Sigmoid colon (tissue), 6 donors: ENCODE measurements at regions not wholly inside any gene's neighbourhood (a gene's known extent, or its start where the extent isn't known, plus 50 kb on each side); places are given as distances from the start of the nearest gene placed in this dataset.

ENCODE experiments used
- DNase-seq: peaks from one replicate; pipeline ENCODE4 v3.0.0-alpha.2; 2019
- H3K27ac ChIP-seq, 4 donors: fragments of 200-600 bp; sonication (generic); one replicate each; pipeline ENCODE4 v1.5.1; 2016 to 2019; ENCODE audit warnings: mild to moderate bottlenecking in 1 of 4
- H3K27me3 ChIP-seq, 3 donors: fragments of 200-600 bp; sonication (generic); one replicate each; pipeline ENCODE4 v1.5.1; 2019; ENCODE audit warnings: mild to moderate bottlenecking in 1 of 3
- H3K36me3 ChIP-seq, 4 donors: fragments of 200-600 bp; sonication (generic); one replicate each; pipeline ENCODE4 v1.5.1; 2016 to 2019
- H3K4me1 ChIP-seq, 4 donors: fragments of 200-600 bp; sonication (generic); one replicate each; pipeline ENCODE4 v1.5.1; 2017 to 2019
- H3K4me3 ChIP-seq, 4 donors: fragments of 200-600 bp; sonication (generic); one replicate each; pipeline ENCODE4 v1.5.1; 2017 to 2019; ENCODE audit warnings: mild to moderate bottlenecking in 2 of 4, moderate library complexity in 1 of 4
- H3K9me3 ChIP-seq, 4 donors: fragments of 200-600 bp in 3 of 4; sonication (generic) in 3 of 4; one replicate each; pipeline versions ENCODE4 v1.5.1 to v1.6.1; 2013 to 2019
- CTCF ChIP-seq, 4 experiments: fragments of 450-650 bp in 3 of 4; fragments of 200-600 bp in 1 of 4; IDR thresholded peaks; one replicate each; pipeline ENCODE4 v1.5.1; 2016 to 2019; ENCODE audit warnings: antibody characterized with exemption in 4 of 4, mild to moderate bottlenecking in 3 of 4, moderate library complexity in 2 of 4
- EP300 ChIP-seq, 4 donors: sonication (generic); formaldehyde crosslinking; IDR thresholded peaks; one replicate each; pipeline ENCODE4 v1.6.1; 2017; ENCODE audit warnings: antibody characterized with exemption in 4 of 4
- POLR2A ChIP-seq, 2 donors: fragments of 450-650 bp; IDR thresholded peaks; one replicate each; pipeline ENCODE4 v1.6.1; 2016; ENCODE audit warnings: antibody characterized with exemption in 2 of 2, mild to moderate bottlenecking in 2 of 2, moderate library complexity in 2 of 2
- POLR2AphosphoS5 ChIP-seq, 4 donors: sonication (generic); formaldehyde crosslinking; IDR thresholded peaks; one replicate each; pipeline ENCODE4 v1.6.1; 2017; ENCODE audit warnings: antibody characterized with exemption in 4 of 4
- WGBS, 2 donors: extraction: QIAGEN DNeasy Blood & Tissue Kit; methylation state at CpG; one replicate each; pipeline ENCODE4 v1.1.7; 2013; 5-methylcytosine and 5-hydroxymethylcytosine counted together
- intact Hi-C: fragments of 100-400 bp; cut with DNase I; formaldehyde crosslinking; loops from one replicate; pipeline ENCODE4 v1.15.1; 2023
- donor health status: healthy with polysubstance abuse.
- donor health status: healthy.

DNA sequence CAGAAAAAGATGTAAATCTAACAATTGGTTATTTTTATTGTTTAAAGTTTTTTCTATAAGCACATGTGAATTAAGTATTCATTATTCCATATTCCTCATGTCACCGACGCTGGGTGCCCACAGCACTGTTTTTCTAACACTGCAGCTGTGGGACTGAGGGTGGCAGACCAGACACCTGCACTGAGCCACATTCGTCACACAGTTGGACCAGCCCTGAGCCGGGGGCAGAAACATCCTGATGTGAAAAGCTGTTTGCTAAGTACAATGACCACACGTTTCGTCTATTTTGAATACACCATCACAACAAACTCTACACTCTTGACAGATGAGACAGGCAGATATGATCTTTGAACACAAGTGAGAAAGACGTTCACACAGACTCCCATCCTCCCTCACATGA, 749.5 kb downstream of the KCNJ18 start:
- no peak overlapping the region for H3K4me3 ChIP-seq
- no peak for DNase-seq
- intact Hi-C loops = no loop called here
- 74% methylated on average over 7 of the region's 7 CpGs for WGBS, 2 donors
- H3K36me3 ChIP-seq = no peaks in the 10 kb centered on the region
- H3K27ac ChIP-seq = no peak overlapping the region
- peaks cover 0 to 7% (median 0%) of the 10 kb centered on the region in 4 donors for H3K9me3 ChIP-seq
- H3K4me1 ChIP-seq = no peaks in the 10 kb centered on the region
- TF ChIP-seq POLR2AphosphoS5 (IDR thresholded peaks at IDR 0.05) = no peak
- TF ChIP-seq EP300 (IDR thresholded peaks at IDR 0.05) = no peak
- no peak for TF ChIP-seq CTCF (IDR thresholded peaks at IDR 0.05)
- TF ChIP-seq POLR2A (IDR thresholded peaks at IDR 0.05) = no peak
- no peaks in the 10 kb centered on the region for H3K27me3 ChIP-seq

DNA sequence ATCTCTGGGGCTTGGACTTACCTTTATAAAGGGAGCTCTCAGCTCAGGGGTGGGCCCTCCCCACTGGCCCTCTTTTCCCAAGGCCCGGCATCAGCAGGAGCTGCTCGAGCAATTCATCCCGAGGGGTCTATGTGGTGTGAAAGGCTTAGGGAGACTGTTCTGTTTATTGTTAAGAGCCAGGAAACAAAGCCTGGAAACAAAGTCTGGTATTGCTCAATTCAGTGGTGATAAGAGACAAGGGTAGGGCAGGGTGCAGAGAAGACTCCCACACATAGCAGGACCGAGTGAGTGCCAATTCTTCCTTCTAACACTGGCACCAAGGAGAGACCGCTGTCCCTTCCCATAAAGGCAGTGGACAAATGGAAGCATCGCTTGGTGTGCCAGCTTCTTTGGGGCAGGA, 750.7 kb downstream of the KCNJ18 start:
- TF ChIP-seq POLR2A (IDR thresholded peaks at IDR 0.05) (no peak), CTCF (IDR thresholded peaks at IDR 0.05) (no peak), POLR2AphosphoS5 (IDR thresholded peaks at IDR 0.05) (no peak), EP300 (IDR thresholded peaks at IDR 0.05) (no peak)
- Histone ChIP-seq H3K36me3 (no peaks in the 10 kb centered on the region), H3K4me1 (no peaks in the 10 kb centered on the region), H3K27ac (no peak overlapping the region), H3K9me3 (peaks cover 0 to 5% (median 0%) of the 10 kb centered on the region in 4 donors), H3K4me3 (no peak overlapping the region), H3K27me3 (no peaks in the 10 kb centered on the region)
- 77% methylated on average over 6 of the region's 6 CpGs for WGBS, 2 donors
- no peak for DNase-seq
- intact Hi-C loops = no loop called here

GRCh38 chr17:22453181-22453580, 760.9 kb downstream of the KCNJ18 start:
- Histone ChIP-seq H3K36me3 (no peaks in the 10 kb centered on the region), H3K4me1 (no peaks in the 10 kb centered on the region), H3K27ac (no peak overlapping the region), H3K27me3 (no peaks in the 10 kb centered on the region), H3K4me3 (no peak overlapping the region), H3K9me3 (peaks cover 0 to 7% (median 0%) of the 10 kb centered on the region in 4 donors)
- DNase-seq = no peak
- TF ChIP-seq CTCF (IDR thresholded peaks at IDR 0.05) = no peak
- TF ChIP-seq POLR2A (IDR thresholded peaks at IDR 0.05) = no peak
- TF ChIP-seq POLR2AphosphoS5 (IDR thresholded peaks at IDR 0.05) = no peak
- no peak for TF ChIP-seq EP300 (IDR thresholded peaks at IDR 0.05)
- 90 to 93% methylated on average over 19 of the region's 19 CpGs for WGBS, 2 donors
- intact Hi-C loops = no loop called here

DNA sequence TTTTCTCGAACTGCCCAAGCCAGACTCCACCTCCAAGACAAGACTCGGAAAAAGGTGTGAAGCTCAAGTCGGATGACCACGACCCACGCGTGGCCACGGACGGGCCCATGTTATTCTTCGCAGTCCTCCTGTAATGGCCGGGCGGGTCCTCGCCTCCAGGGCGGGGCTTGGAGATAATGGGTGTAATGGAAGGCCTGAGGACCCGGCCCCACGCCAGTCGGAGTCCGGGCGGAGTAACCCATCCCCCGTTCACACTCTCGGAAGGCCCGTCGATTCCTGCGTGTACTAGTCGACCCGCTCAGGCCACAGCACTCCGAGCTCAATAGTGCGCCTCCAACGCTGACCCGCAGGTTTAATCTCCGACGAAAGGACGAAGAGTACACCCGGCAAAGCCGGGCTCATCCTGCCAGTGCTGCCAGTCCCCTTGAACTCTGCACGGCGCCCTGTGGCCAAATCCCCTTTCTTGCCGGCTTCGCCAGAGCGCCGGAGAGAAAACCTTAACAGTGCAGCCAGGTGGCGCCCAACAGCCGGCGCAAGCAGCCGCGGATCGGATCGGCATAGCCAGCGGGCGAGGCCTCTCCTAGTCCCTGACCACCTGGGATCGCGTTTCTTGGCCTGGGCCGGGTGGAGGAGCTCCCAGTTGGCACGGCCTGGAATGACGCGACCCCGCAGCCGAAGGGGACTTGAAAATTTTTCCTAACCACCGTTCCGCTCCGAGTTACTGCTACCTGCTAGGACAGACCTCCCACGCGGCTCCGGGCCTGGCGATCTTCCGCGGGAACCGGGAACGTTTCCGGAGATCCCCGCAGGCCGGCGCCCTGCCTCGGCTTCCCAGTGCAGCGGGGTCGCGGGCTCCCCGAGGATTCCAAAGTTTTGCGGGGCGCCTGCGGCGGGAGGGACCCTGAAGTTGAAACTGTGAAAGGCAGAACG, 762.0 kb downstream of the KCNJ18 start:
- Histone ChIP-seq H3K27ac (no peak overlapping the region), H3K4me3 (no peak overlapping the region), H3K27me3 (no peaks in the 10 kb centered on the region), H3K4me1 (no peaks in the 10 kb centered on the region), H3K36me3 (no peaks in the 10 kb centered on the region), H3K9me3 (peaks cover 0 to 7% (median 0%) of the 10 kb centered on the region in 4 donors)
- 76 to 88% methylated on average over 82 of the region's 82 CpGs for WGBS, 2 donors
- intact Hi-C loops = no loop called here
- no peak for DNase-seq
- TF ChIP-seq EP300 (IDR thresholded peaks at IDR 0.05) = no peak
- TF ChIP-seq POLR2A (IDR thresholded peaks at IDR 0.05) = no peak
- TF ChIP-seq POLR2AphosphoS5 (IDR thresholded peaks at IDR 0.05) = no peak
- no peak for TF ChIP-seq CTCF (IDR thresholded peaks at IDR 0.05)
